Fibroblast of upper back skin (primary cell): ENCODE measurements at regions not wholly inside any gene's neighbourhood (a gene's known extent, or its start where the extent isn't known, plus 50 kb on each side); places are given as distances from the start of the nearest gene placed in this dataset.

Experiments
- DNase-seq: peaks from one replicate; pipeline ENCODE4 v3.0.0-alpha.2; 2013

- DNase-seq = no peak
These were observed 162.7 kb upstream of the SGK1 start for GRCh38 chr6:134480593-134480992.

GRCh38 chr6:134478764-134479399, 161.0 kb upstream of the SGK1 start:
- no peak for DNase-seq

- peak; percentile 31 for DNase-seq
These were observed 160.2 kb upstream of the SGK1 start for GRCh38 chr6:134477991-134478635.

GRCh38 chr6:134474955-134475354, 157.0 kb upstream of the SGK1 start:
- no peak for DNase-seq

- DNase-seq = no peak
These were observed 154.7 kb upstream of the SGK1 start for GRCh38 chr6:134472661-134473060.

GRCh38 chr6:134472046-134472445, 154.1 kb upstream of the SGK1 start:
- no peak for DNase-seq

GRCh38 chr6:134470457-134470975, 152.6 kb upstream of the SGK1 start:
- DNase-seq = no peak

- no peak for DNase-seq
These were observed 152.0 kb upstream of the SGK1 start for GRCh38 chr6:134469702-134470456.

GRCh38 chr6:134468633-134469032, 150.7 kb upstream of the SGK1 start:
- DNase-seq = no peak

- no peak for DNase-seq
These were observed 149.7 kb upstream of the SGK1 start for GRCh38 chr6:134467620-134468019.

- no peak for DNase-seq
These were observed 149.0 kb upstream of the SGK1 start for GRCh38 chr6:134466771-134467525.

GRCh38 chr6:134464690-134465411, 146.9 kb upstream of the SGK1 start:
- DNase-seq = peak; percentile 85

GRCh38 chr6:134458857-134459657, 141.1 kb upstream of the SGK1 start:
- DNase-seq = no peak

GRCh38 chr6:134457941-134458340, 140.0 kb upstream of the SGK1 start:
- DNase-seq = no peak

- no peak for DNase-seq
These were observed 138.3 kb upstream of the SGK1 start for GRCh38 chr6:134456226-134456625.

- no peak for DNase-seq
These were observed 137.4 kb upstream of the SGK1 start for GRCh38 chr6:134455319-134455718.

- peak; percentile 56 for DNase-seq
These were observed 136.9 kb upstream of the SGK1 start for GRCh38 chr6:134454794-134455193.

GRCh38 chr6:134453792-134454510, 136.0 kb upstream of the SGK1 start:
- peak; percentile 22 for DNase-seq

GRCh38 chr6:134452906-134453305, 135.0 kb upstream of the SGK1 start:
- no peak for DNase-seq

GRCh38 chr6:134451529-134451928, 133.6 kb upstream of the SGK1 start:
- no peak for DNase-seq

- DNase-seq = peak; percentile 36
These were observed 131.9 kb upstream of the SGK1 start for GRCh38 chr6:134449781-134450180.
